Activated T-helper 17 cell treated with anti-CD3 and anti-CD28 coated beads, Interleukin-2, amount 50 U/mL, for 72 hours (primary cell): ENCODE measurements at regions not wholly inside any gene's neighbourhood (a gene's known extent, or its start where the extent isn't known, plus 50 kb on each side); places are given as distances from the start of the nearest gene placed in this dataset.
"Not testable (repeated sequence)": the region's sequence is repeated elsewhere in the genome, so short reads cannot be mapped to it uniquely, and the experiment has no call there.

Experiments
- ATAC-seq: fragments of 150-1000 bp; cut with Tn5 transposase; replicated peaks from 2 replicates; pipeline ENCODE4 v1.10.0; 2021; ENCODE audit warnings: mild to moderate bottlenecking, moderate library complexity
- H3K27ac Mint-ChIP-seq: one replicate; pipeline ENCODE4 v1.8.0; 2022; ENCODE audit warnings: mixed read lengths
- H3K27me3 Mint-ChIP-seq: one replicate; pipeline ENCODE4 v1.8.0; 2022; ENCODE audit warnings: mixed read lengths
- H3K36me3 Mint-ChIP-seq: one replicate; pipeline ENCODE4 v1.8.0; 2022; ENCODE audit warnings: low read depth, mild to moderate bottlenecking, mixed read lengths
- H3K4me1 Mint-ChIP-seq: one replicate; pipeline ENCODE4 v1.8.0; 2022; ENCODE audit warnings: mixed read lengths
- H3K4me3 Mint-ChIP-seq: one replicate; pipeline ENCODE4 v1.8.0; 2022; ENCODE audit warnings: mild to moderate bottlenecking, mixed read lengths
- H3K9me3 Mint-ChIP-seq: one replicate; pipeline ENCODE4 v1.8.0; 2022; ENCODE audit warnings: mixed read lengths

DNA sequence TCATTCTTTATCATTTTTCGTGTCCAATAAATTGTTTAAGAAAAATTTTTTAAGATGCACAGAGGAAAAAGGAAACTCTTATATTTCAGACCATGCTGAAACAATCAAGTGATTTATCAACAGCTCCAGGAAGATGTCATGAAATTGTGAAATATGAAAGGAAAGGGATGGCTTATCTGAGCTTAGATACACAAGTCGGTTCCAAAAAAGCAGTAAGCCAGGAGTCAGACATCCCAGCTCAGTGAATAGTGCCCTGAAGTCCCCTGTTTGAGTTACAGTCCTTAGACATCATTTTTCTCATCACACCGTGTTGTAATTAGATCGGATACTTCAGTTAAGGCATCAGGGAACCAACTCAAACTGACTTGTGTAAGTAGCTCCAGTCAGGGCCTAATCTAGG, 91.0 kb upstream of the SSTR4 start:
- H3K4me1 Mint-ChIP-seq = no peaks in the 10 kb centered on the region
- H3K4me3 Mint-ChIP-seq = no peak overlapping the region
- H3K36me3 Mint-ChIP-seq = no peaks in the 10 kb centered on the region
- H3K27ac Mint-ChIP-seq = no peak overlapping the region
- peaks cover 21% of the 10 kb centered on the region for H3K27me3 Mint-ChIP-seq
- no peak for ATAC-seq
- H3K9me3 Mint-ChIP-seq = no peaks in the 10 kb centered on the region

DNA sequence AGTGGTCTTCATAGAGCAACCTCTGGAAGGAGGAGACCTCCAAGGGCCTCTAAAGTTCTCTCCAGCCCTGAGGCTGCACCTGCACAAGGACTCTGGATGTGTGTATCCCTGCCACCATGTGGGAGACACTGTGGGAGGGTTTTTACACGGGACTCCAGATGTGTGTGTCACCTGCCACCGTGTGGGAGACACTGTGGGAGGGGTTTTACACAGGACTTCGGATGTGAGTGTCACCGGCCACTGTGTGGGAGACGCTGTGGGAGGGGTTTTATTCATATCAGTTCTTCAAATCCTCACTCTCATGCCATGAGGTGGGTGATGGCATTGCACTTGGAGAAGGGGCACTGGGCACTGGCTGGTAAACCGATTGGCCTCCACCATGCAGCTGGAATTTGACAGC, 90.2 kb upstream of the SSTR4 start:
- Mint-ChIP-seq H3K4me3 (no peak overlapping the region), H3K4me1 (no peaks in the 10 kb centered on the region), H3K27ac (no peak overlapping the region), H3K36me3 (no peaks in the 10 kb centered on the region), H3K9me3 (no peaks in the 10 kb centered on the region), H3K27me3 (peaks cover 18% of the 10 kb centered on the region)
- no peak for ATAC-seq

GRCh38 chr20:22946596-22946995, 88.5 kb upstream of the SSTR4 start:
- Mint-ChIP-seq H3K4me3 (no peak overlapping the region), H3K4me1 (no peaks in the 10 kb centered on the region), H3K27ac (no peak overlapping the region)

GRCh38 chr20:22949331-22950109, 85.6 kb upstream of the SSTR4 start:
- Mint-ChIP-seq H3K4me3 (no peak overlapping the region), H3K4me1 (no peaks in the 10 kb centered on the region), H3K27ac (no peak overlapping the region), H3K27me3 (peaks cover 21% of the 10 kb centered on the region), H3K9me3 (peaks cover 6% of the 10 kb centered on the region), H3K36me3 (no peaks in the 10 kb centered on the region)
- no peak for ATAC-seq

More at GRCh38 chr20:22946596-22946995, 88.5 kb upstream of the SSTR4 start:
- Mint-ChIP-seq H3K9me3 (no peaks in the 10 kb centered on the region), H3K27me3 (peaks cover 18% of the 10 kb centered on the region), H3K36me3 (no peaks in the 10 kb centered on the region)
- ATAC-seq = no peak

- Mint-ChIP-seq H3K27me3 (peaks cover 14% of the 10 kb centered on the region), H3K36me3 (no peaks in the 10 kb centered on the region), H3K4me1 (no peaks in the 10 kb centered on the region), H3K4me3 (no peak overlapping the region), H3K9me3 (peaks cover 6% of the 10 kb centered on the region), H3K27ac (no peak overlapping the region)
- no peak for ATAC-seq
Measured at GRCh38 chr20:22951966-22952365, 83.1 kb upstream of the SSTR4 start.

GRCh38 chr20:22954661-22955060, 80.5 kb upstream of the SSTR4 start:
- no peak overlapping the region for H3K4me3 Mint-ChIP-seq
- no peaks in the 10 kb centered on the region for H3K36me3 Mint-ChIP-seq
- ATAC-seq = no peak
- H3K4me1 Mint-ChIP-seq = no peaks in the 10 kb centered on the region
- H3K27me3 Mint-ChIP-seq = peaks cover 10% of the 10 kb centered on the region
- peaks cover 6% of the 10 kb centered on the region for H3K9me3 Mint-ChIP-seq
- H3K27ac Mint-ChIP-seq = no peak overlapping the region

DNA sequence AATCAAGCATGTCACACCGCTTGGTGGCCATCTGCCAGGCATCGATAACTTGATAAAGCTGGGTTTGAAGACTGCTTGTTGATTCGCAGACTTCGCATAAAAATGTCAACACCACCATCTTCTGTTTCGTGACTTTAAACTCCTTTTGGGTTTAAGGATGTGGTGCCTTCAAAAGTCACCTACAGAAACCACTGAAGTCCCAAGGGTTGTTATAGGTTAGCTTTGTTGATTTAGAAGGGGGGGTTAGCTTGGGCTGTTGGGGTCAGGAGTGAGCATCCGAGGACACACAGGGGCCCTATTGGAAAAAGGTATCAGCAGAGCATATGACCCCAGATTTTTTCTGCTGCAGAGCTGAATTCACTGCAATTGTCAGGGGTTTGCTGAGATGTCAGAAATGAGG, 76.7 kb upstream of the SSTR4 start:
- Mint-ChIP-seq H3K36me3 (no peaks in the 10 kb centered on the region), H3K27me3 (peaks cover 8% of the 10 kb centered on the region), H3K4me3 (no peak overlapping the region), H3K4me1 (no peaks in the 10 kb centered on the region), H3K9me3 (no peaks in the 10 kb centered on the region), H3K27ac (no peak overlapping the region)
- ATAC-seq = no peak

GRCh38 chr20:22962567-22963439, 72.3 kb upstream of the SSTR4 start:
- ATAC-seq = no peak
- Mint-ChIP-seq H3K9me3 (no peaks in the 10 kb centered on the region), H3K27ac (no peak overlapping the region)

GRCh38 chr20:22963581-22963980, 71.5 kb upstream of the SSTR4 start:
- no peak overlapping the region for H3K4me3 Mint-ChIP-seq
- H3K9me3 Mint-ChIP-seq = no peaks in the 10 kb centered on the region
- ATAC-seq = no peak
- H3K36me3 Mint-ChIP-seq = no peaks in the 10 kb centered on the region
- no peak overlapping the region for H3K27ac Mint-ChIP-seq
- H3K27me3 Mint-ChIP-seq = peaks cover 20% of the 10 kb centered on the region
- no peaks in the 10 kb centered on the region for H3K4me1 Mint-ChIP-seq

More at GRCh38 chr20:22962567-22963439, 72.3 kb upstream of the SSTR4 start:
- no peaks in the 10 kb centered on the region for H3K4me1 Mint-ChIP-seq
- H3K36me3 Mint-ChIP-seq = no peaks in the 10 kb centered on the region
- H3K27me3 Mint-ChIP-seq = peaks cover 13% of the 10 kb centered on the region
- H3K4me3 Mint-ChIP-seq = no peak overlapping the region

DNA sequence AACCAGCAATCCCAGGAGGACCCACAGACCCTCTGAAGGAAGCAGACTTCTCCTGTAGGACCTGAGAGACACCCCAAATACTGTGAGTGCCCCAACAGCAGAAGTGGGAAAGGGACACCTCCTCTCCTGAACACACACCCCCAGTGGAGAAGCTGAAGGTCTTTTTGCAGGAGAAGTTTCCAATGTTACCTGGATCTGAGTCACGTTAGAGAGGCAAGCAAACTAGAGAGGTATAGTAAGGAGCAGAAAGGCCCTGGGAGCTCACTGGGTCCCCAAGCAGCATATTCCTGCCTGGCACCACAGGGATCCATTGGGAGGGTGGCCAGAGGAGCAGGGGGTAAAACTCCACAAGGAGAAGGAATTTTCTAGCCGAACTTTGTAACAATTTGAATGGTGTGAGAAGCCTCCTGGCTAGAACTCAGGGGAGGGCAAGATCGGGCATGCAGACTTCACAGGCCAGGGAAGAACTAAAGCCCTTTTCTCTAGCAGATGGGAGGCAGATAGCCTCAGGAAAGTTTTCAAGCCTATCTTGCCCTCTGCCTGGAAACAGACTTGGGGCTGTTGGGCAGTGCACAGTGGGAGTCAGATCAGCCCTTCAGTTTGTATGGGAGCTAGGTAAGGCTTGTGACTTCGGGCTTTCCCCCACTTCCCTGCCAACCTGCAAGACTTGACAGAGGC, 68.2 kb upstream of the SSTR4 start:
- H3K36me3 Mint-ChIP-seq = no peaks in the 10 kb centered on the region
- H3K4me3 Mint-ChIP-seq = no peak overlapping the region
- no peak for ATAC-seq
- H3K4me1 Mint-ChIP-seq = no peaks in the 10 kb centered on the region
- H3K27ac Mint-ChIP-seq = no peak overlapping the region
- peaks cover 27% of the 10 kb centered on the region for H3K27me3 Mint-ChIP-seq
- H3K9me3 Mint-ChIP-seq = no peaks in the 10 kb centered on the region

DNA sequence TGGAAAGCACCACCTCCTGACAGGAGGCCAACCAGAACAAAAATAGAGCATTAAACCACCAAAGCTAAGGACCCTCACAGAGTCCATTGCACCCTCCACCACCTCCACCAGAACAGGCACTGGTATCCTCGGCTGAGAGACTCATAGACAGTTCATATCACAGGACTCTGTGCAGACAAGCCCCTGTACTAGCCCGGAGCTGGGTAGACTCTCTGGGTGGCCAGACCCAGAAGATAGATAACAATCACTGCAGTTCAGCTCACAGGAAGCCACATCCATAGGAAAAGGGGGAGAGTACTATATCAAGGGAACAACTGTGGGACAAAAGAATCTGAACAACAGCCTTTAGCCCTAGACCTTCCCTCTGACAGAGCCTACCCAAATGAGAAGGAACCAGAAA, 67.4 kb upstream of the SSTR4 start:
- H3K9me3 Mint-ChIP-seq, H3K4me3 Mint-ChIP-seq, H3K4me1 Mint-ChIP-seq, ATAC-seq, H3K27ac Mint-ChIP-seq, H3K36me3 Mint-ChIP-seq: not testable (repeated sequence)
- peaks cover 27% of the 10 kb centered on the region for H3K27me3 Mint-ChIP-seq

DNA sequence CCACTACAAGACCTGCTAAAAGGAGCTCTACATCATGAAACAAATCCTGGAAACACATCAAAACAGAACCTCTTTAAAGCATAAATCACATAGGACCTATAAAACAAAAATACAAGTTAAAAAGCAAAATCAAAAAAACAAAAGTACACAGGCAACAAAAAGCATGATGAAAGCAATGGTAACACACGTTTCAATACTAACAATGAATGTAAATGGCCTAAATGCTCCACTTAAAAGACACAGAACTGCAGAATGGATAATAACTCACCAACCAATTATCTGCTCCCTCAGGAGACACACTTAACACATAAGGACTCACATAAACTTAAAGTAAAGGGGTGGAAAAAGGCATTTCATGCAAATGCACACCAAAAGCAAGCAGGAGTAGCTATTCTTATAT, 66.1 kb upstream of the SSTR4 start:
- not testable (repeated sequence) for H3K4me3 Mint-ChIP-seq, H3K36me3 Mint-ChIP-seq, H3K9me3 Mint-ChIP-seq, H3K4me1 Mint-ChIP-seq, H3K27ac Mint-ChIP-seq, ATAC-seq
- H3K27me3 Mint-ChIP-seq = peaks cover 27% of the 10 kb centered on the region

- not testable (repeated sequence) for ATAC-seq, H3K4me1 Mint-ChIP-seq, H3K9me3 Mint-ChIP-seq, H3K4me3 Mint-ChIP-seq, H3K36me3 Mint-ChIP-seq, H3K27ac Mint-ChIP-seq
- peaks cover 27% of the 10 kb centered on the region for H3K27me3 Mint-ChIP-seq
Measured at GRCh38 chr20:22971077-22971476, 64.0 kb upstream of the SSTR4 start.

GRCh38 chr20:22974354-22974753, 60.8 kb upstream of the SSTR4 start:
- no peaks in the 10 kb centered on the region for H3K9me3 Mint-ChIP-seq
- no peaks in the 10 kb centered on the region for H3K36me3 Mint-ChIP-seq
- no peak for ATAC-seq
- H3K4me3 Mint-ChIP-seq = no peak overlapping the region
- peaks cover 8% of the 10 kb centered on the region for H3K27me3 Mint-ChIP-seq
- no peak overlapping the region for H3K27ac Mint-ChIP-seq
- no peaks in the 10 kb centered on the region for H3K4me1 Mint-ChIP-seq
